HEK293T (cell line): ENCODE measurements at regions not wholly inside any gene's neighbourhood (a gene's known extent, or its start where the extent isn't known, plus 50 kb on each side); places are given as distances from the start of the nearest gene placed in this dataset.

Source experiments
- CTBP1 ChIP-seq: fragments of 450-650 bp; IDR thresholded peaks from 2 replicates; pipeline ENCODE4 v1.6.1; 2016; ENCODE audit warnings: borderline replicate concordance
- FOXM1 ChIP-seq: fragments of 450-650 bp; IDR thresholded peaks from 2 replicates; pipeline ENCODE4 v1.6.1; 2017; ENCODE audit warnings: mild to moderate bottlenecking, borderline replicate concordance
- HDGF ChIP-seq: fragments of 450-650 bp; IDR thresholded peaks from 2 replicates; pipeline ENCODE4 v1.6.1; 2017; ENCODE audit warnings: antibody characterized with exemption, borderline replicate concordance
- L3MBTL2 ChIP-seq: fragments of 450-650 bp; conservative IDR thresholded peaks from 2 replicates; pipeline ENCODE4 v1.6.1; 2016; ENCODE audit warnings: mild to moderate bottlenecking
- NFRKB ChIP-seq: fragments of 450-650 bp; IDR thresholded peaks from 2 replicates; pipeline ENCODE4 v1.6.1; 2016; ENCODE audit warnings: mild to moderate bottlenecking, moderate library complexity
- SP1 ChIP-seq: fragments of 450-650 bp; IDR thresholded peaks from 2 replicates; pipeline ENCODE4 v1.6.1; 2017
- SUZ12 ChIP-seq: fragments of 450-650 bp; IDR thresholded peaks from 2 replicates; pipeline ENCODE4 v1.6.1; 2016; ENCODE audit warnings: mild to moderate bottlenecking
- TARDBP ChIP-seq: fragments of 450-650 bp; IDR thresholded peaks from 2 replicates; pipeline ENCODE4 v1.6.1; 2016

DNA sequence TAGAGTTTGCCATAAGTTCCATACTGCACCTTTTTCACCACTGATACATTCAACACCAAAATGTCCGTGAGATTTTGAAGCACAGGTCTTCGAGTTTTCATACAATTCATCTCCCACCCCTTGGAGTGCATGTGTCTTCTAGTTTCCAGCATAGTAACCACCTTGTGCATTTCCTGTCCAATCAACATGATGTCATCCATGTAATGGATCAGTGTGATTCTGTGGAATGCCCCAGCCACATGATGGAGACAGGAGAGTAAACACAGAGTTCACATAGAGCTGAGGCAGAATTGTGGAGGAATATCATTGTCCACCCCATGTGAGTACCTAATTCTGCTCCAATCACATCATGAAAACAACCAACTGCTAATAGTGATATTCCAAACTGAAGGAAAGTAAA, 441.5 kb upstream of the CDH6 start:
- TF ChIP-seq CTBP1 (no peak), FOXM1 (no peak), SUZ12 (no peak), SP1 (no peak), L3MBTL2 (no peak), TARDBP (no peak), HDGF (no peak), NFRKB (no peak)
